Urinary bladder (tissue), 3 donors: ENCODE measurements at regions not wholly inside any gene's neighbourhood (a gene's known extent, or its start where the extent isn't known, plus 50 kb on each side); places are given as distances from the start of the nearest gene placed in this dataset.
"Not testable (repeated sequence)": the region's sequence is repeated elsewhere in the genome, so short reads cannot be mapped to it uniquely, and the experiment has no call there.

Source experiments
- DNase-seq: peaks from one replicate; pipeline ENCODE4 v3.0.0-alpha.2; 2015; ENCODE audit errors: extremely low spot score
- H3K27ac ChIP-seq: one replicate; pipeline ENCODE4 v1.5.1; 2013; ENCODE audit warnings: low read depth, mild to moderate bottlenecking, moderate library complexity
- H3K36me3 ChIP-seq: one replicate; pipeline ENCODE4 v1.6.1; 2013; ENCODE audit warnings: mild to moderate bottlenecking, moderate library complexity; ENCODE audit not compliant: insufficient read depth
- H3K4me1 ChIP-seq: one replicate; pipeline ENCODE4 v1.6.1; 2013; ENCODE audit warnings: mild to moderate bottlenecking, moderate library complexity; ENCODE audit not compliant: insufficient read depth
- H3K4me3 ChIP-seq: one replicate; pipeline ENCODE4 v1.5.1; 2013; ENCODE audit warnings: low read depth, low read length
- WGBS: extraction: QIAGEN DNeasy Blood & Tissue Kit; methylation state at CpG from one replicate; pipeline ENCODE4 v1.1.7; 2013; 5-methylcytosine and 5-hydroxymethylcytosine counted together
- donor health status: healthy with polysubstance abuse.
- donor health status: healthy.

- no peak for DNase-seq
- Histone ChIP-seq H3K4me3 (no peak overlapping the region), H3K36me3 (no peaks in the 10 kb centered on the region), H3K4me1 (no peaks in the 10 kb centered on the region), H3K27ac (no peak overlapping the region)
- WGBS: 77% methylated on average over 9 of the region's 9 CpGs
Measured at GRCh38 chr1:67540025-67540732, 110.0 kb upstream of the SERBP1 start.

DNA sequence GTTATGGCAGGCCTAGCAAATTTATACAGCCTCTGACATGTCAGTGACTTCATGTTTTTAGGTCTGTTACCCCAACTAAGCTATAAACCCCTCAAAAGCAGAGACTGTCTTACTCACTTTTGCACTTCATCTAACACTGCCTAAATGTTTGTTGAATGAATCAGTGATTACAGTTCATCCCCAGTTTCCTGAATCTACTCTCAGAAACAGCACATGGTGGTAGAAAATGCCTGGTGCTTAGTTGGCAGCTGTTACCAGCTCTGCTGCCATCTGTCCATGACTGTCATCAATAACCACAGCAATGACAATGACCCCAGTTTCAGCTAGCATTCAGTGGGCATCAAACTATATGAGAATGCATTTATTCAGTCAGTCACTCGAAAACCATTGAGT is 110.5 kb upstream of the SERBP1 start:
- no peak for DNase-seq
- Histone ChIP-seq H3K4me1 (no peaks in the 10 kb centered on the region), H3K4me3 (no peak overlapping the region), H3K36me3 (no peaks in the 10 kb centered on the region), H3K27ac (no peak overlapping the region)
- WGBS: 88% methylated on average over 1 of the region's 1 CpG

- no peak overlapping the region for H3K4me3 ChIP-seq
- no peaks in the 10 kb centered on the region for H3K36me3 ChIP-seq
- no peak for DNase-seq
- no peaks in the 10 kb centered on the region for H3K4me1 ChIP-seq
- 41% methylated on average over 2 of the region's 2 CpGs for WGBS
- no peak overlapping the region for H3K27ac ChIP-seq
Measured at GRCh38 chr1:67542747-67543146, 112.5 kb upstream of the SERBP1 start.

DNA sequence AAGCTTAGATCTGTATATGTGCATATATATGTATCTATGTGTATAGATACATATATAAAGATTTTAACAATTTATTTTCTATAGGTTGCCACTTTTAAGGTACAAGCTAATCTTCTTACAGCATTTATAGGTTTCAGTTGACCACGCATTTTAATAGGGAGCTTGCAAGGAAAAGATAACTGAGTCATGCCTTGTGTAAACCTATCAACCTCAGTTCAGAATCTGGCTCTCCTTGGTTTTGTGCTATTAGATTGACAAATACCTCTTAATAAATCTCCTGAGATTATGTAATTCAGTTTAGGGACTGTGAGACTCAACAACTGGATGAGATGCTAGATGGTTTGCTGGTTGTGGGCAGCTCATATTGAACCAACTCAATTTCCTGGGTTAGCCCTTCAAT is 114.7 kb upstream of the SERBP1 start:
- H3K4me1 ChIP-seq: no peaks in the 10 kb centered on the region
- no peak for DNase-seq
- H3K4me3 ChIP-seq: no peak overlapping the region
- WGBS: 72% methylated on average over 1 of the region's 1 CpG
- no peak overlapping the region for H3K27ac ChIP-seq
- no peaks in the 10 kb centered on the region for H3K36me3 ChIP-seq

GRCh38 chr1:67545364-67545763 is 115.2 kb upstream of the SERBP1 start:
- no peaks in the 10 kb centered on the region for H3K4me1 ChIP-seq
- H3K4me3 ChIP-seq: no peak overlapping the region
- H3K36me3 ChIP-seq: no peaks in the 10 kb centered on the region
- no peak for DNase-seq
- no peak overlapping the region for H3K27ac ChIP-seq
- WGBS: 96% methylated on average over 1 of the region's 1 CpG

DNA sequence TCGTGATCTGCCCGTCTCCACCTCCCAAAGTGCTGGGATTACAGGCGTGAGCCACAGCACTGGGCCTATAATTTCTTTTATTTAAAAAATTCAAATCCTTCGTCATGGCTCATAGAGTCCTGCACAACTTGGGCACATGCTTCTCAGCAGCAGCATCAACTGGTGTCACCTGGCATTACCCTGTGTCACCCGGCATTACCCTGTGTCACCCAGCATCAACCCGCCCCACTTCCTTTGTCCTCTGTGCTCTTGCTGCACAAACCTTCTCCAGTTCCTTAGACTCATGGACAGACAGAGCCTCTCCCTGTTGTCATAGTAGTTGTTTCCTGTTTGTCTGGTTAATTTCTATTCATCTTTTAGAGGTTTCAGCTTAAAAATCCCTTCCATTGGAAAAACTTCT is 121.2 kb upstream of the SERBP1 start:
- DNase-seq: no peak
- H3K4me1 ChIP-seq: no peaks in the 10 kb centered on the region
- H3K36me3 ChIP-seq: no peaks in the 10 kb centered on the region
- 91% methylated on average over 6 of the region's 6 CpGs for WGBS
- H3K27ac ChIP-seq: no peak overlapping the region
- no peak overlapping the region for H3K4me3 ChIP-seq

DNA sequence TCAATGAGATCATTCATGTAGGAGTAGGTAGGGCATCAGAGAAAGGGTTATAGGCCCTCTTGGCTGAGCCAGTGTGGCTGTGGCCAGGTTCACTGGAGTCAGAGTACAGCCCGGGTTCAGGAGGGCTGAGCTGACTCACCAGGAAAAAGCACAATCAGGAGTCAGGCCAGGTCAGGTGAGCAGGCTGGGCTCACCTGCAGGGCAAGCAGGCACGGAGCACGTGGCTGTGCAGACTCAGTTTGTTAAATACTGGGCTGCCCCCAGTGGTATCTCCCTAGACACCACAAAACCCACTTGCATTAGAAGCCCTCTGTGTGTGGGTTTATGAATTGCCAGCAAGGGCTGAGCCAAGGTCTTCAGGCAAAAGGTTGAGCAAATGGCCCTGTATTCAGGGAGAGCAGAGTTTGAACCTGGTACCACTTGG is 122.1 kb upstream of the SERBP1 start:
- no peak for DNase-seq

GRCh38 chr1:67554204-67554603 is 124.0 kb upstream of the SERBP1 start:
- 94% methylated on average over 5 of the region's 5 CpGs for WGBS

More for the DNA sequence above, 122.1 kb upstream of the SERBP1 start:
- Histone ChIP-seq H3K4me3 (no peak overlapping the region), H3K4me1 (no peaks in the 10 kb centered on the region), H3K36me3 (no peaks in the 10 kb centered on the region), H3K27ac (no peak overlapping the region)
- WGBS: 64% methylated on average over 3 of the region's 3 CpGs

DNA sequence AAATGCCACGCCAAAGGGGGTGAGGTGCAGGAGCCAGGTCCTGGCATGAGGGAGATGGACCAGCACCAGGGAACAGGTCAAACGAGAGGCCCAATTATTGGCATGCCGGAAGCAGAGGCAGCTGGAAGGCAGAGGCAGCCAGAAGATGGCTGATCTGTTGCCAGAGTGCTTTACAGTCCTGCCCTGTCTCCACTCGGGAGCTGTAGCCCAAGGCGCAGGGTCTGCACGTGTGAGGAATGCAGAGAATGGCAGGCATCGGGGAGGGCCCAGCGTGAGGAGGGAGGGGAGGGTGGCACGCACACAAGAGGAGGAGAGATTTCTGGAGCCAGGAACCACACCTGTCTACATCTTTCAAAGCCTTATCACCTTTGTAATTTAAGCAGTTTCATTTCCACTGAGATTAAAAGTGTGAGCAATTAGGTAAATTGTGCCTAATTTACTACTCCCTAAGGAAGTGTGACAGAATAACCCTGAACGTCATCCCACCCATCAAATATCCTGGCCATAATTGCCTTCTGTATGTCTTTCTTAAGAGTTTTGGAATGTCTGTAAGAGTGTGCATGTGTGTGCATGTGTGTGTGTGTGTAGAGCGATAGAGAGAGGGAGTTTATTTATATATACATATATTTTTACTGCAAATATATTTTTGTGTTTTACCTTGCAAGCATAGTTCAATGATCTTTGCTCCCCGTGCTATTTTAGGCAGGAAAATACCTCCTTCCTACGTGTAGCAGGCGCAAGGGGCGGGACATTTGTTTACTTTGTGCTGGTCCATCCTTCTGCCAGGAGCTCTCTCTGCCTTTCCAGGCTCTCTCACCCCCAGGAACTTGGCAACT is 125.5 kb upstream of the SERBP1 start:
- Histone ChIP-seq H3K36me3 (no peaks in the 10 kb centered on the region), H3K4me1 (no peaks in the 10 kb centered on the region), H3K4me3 (no peak overlapping the region), H3K27ac (no peak overlapping the region)
- DNase-seq: no peak
- 66% methylated on average over 15 of the region's 15 CpGs for WGBS

More at GRCh38 chr1:67554204-67554603, 124.0 kb upstream of the SERBP1 start:
- H3K4me1 ChIP-seq, H3K36me3 ChIP-seq, DNase-seq, H3K27ac ChIP-seq, H3K4me3 ChIP-seq: not testable (repeated sequence)

- no peaks in the 10 kb centered on the region for H3K36me3 ChIP-seq
- no peak for DNase-seq
- H3K4me3 ChIP-seq: no peak overlapping the region
- 65% methylated on average over 5 of the region's 5 CpGs for WGBS
- no peak overlapping the region for H3K27ac ChIP-seq
- H3K4me1 ChIP-seq: no peaks in the 10 kb centered on the region
Measured at GRCh38 chr1:67556297-67556900, 126.2 kb upstream of the SERBP1 start.

GRCh38 chr1:67557696-67558448 is 127.1 kb upstream of the GADD45A start:
- 83% methylated on average over 11 of the region's 11 CpGs for WGBS
- no peak for DNase-seq
- H3K36me3 ChIP-seq: no peaks in the 10 kb centered on the region
- no peaks in the 10 kb centered on the region for H3K4me1 ChIP-seq
- H3K4me3 ChIP-seq: no peak overlapping the region
- no peak overlapping the region for H3K27ac ChIP-seq

- Histone ChIP-seq H3K4me1 (no peaks in the 10 kb centered on the region), H3K27ac (no peak overlapping the region), H3K4me3 (no peak overlapping the region), H3K36me3 (no peaks in the 10 kb centered on the region)
- WGBS: 84% methylated on average over 9 of the region's 9 CpGs
- DNase-seq: no peak
Measured at GRCh38 chr1:67558449-67559193, 126.4 kb upstream of the GADD45A start.

- Histone ChIP-seq H3K36me3 (no peaks in the 10 kb centered on the region), H3K27ac (no peak overlapping the region), H3K4me3 (no peak overlapping the region), H3K4me1 (no peaks in the 10 kb centered on the region)
- 27% methylated on average over 16 of the region's 16 CpGs for WGBS
- DNase-seq: no peak
Measured at GRCh38 chr1:67559222-67559700, 125.7 kb upstream of the GADD45A start.
